ENCODE measurements at regions not wholly inside any gene's neighbourhood (a gene's known extent, or its start where the extent isn't known, plus 50 kb on each side); places are given as distances from the start of the nearest gene placed in this dataset.
"Not testable (repeated sequence)": the region's sequence is repeated elsewhere in the genome, so short reads cannot be mapped to it uniquely, and the experiment has no call there.

DNA sequence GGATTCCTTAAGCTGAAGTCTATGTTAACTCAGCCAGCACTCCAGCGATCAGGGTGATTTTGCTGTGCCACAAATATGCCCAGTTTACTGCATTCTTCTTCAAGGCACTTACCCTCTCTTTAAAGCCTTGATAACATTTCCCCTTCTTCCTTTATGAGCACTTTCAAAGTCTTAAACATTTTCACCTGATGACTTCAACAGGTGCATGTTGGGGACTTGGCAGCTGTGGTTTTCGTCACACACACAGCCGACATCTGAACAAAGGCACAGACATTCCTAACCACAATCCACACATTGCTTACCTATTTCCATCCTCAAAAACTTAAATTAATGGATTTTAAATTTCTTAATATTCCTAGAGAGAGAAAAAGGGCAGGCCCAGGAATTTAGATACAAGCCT, 331.5 kb downstream of the CRPPA start:
- DNase-seq = no peak
- TF ChIP-seq, protein P1, sequence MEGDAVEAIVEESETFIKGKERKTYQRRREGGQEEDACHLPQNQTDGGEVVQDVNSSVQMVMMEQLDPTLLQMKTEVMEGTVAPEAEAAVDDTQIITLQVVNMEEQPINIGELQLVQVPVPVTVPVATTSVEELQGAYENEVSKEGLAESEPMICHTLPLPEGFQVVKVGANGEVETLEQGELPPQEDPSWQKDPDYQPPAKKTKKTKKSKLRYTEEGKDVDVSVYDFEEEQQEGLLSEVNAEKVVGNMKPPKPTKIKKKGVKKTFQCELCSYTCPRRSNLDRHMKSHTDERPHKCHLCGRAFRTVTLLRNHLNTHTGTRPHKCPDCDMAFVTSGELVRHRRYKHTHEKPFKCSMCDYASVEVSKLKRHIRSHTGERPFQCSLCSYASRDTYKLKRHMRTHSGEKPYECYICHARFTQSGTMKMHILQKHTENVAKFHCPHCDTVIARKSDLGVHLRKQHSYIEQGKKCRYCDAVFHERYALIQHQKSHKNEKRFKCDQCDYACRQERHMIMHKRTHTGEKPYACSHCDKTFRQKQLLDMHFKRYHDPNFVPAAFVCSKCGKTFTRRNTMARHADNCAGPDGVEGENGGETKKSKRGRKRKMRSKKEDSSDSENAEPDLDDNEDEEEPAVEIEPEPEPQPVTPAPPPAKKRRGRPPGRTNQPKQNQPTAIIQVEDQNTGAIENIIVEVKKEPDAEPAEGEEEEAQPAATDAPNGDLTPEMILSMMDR (IDR thresholded peaks at IDR 0.05 in 4 of 5, conservative IDR thresholded peaks at IDR 0.05 in 1 of 5) = no peak
- no peak for TF ChIP-seq POLR2A (IDR thresholded peaks at IDR 0.05)
- H3K9me3 ChIP-seq = no peaks in the 10 kb centered on the region
- no peak overlapping the region for H3K4me3 ChIP-seq
- intact Hi-C loops (cut with DNase I; ENCODE audit: low total_unique reads) (no loop called here), in situ Hi-C loops (cut with MboI; ENCODE audit: low sequenced_read_pairs in 4 of 4) (loop anchor here in 2 of 4 donors (10.0 to 25.0 kb wide), 2 partner anchors 475 to 778 kb away; no protein-coding TSS in a partner anchor)
- no peak overlapping the region for H3K27ac ChIP-seq
- no peak for ATAC-seq
- H3K36me3 ChIP-seq = no peaks in the 10 kb centered on the region
- H3K27me3 ChIP-seq = no peaks in the 10 kb centered on the region
- no peaks in the 10 kb centered on the region for H3K4me1 ChIP-seq

DNA sequence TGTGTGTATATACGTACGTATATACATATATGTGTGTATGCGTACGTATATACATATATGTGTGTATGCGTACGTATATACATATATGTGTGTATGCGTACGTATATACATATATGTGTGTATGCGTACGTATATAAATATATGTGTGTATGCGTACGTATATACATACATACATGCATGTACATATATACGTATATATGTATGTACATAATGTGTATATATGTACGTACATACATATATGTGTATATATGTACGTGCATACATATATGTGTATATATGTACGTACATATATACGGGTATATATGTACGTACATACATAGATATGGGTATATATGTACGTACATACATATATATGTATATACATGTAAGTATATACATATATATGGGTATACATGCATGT, 332.1 kb downstream of the CRPPA start:
- H3K27me3 ChIP-seq = no peaks in the 10 kb centered on the region
- H3K4me1 ChIP-seq = no peaks in the 10 kb centered on the region
- H3K9me3 ChIP-seq = no peaks in the 10 kb centered on the region
- H3K4me3 ChIP-seq = no peak overlapping the region
- no peak for TF ChIP-seq POLR2A (IDR thresholded peaks at IDR 0.05)
- TF ChIP-seq, protein P1 (IDR thresholded peaks at IDR 0.05 in 4 of 5, conservative IDR thresholded peaks at IDR 0.05 in 1 of 5) = no peak
- no peak for DNase-seq
- H3K36me3 ChIP-seq = no peaks in the 10 kb centered on the region
- in situ Hi-C loops (cut with MboI; ENCODE audit: low sequenced_read_pairs in 4 of 4) (loop anchor here in 2 of 4 donors (10.0 to 25.0 kb wide), 2 partner anchors 476 to 777 kb away; no protein-coding TSS in a partner anchor), intact Hi-C loops (cut with DNase I; ENCODE audit: low total_unique reads) (no loop called here)
- ATAC-seq = no peak
- no peak overlapping the region for H3K27ac ChIP-seq

DNA sequence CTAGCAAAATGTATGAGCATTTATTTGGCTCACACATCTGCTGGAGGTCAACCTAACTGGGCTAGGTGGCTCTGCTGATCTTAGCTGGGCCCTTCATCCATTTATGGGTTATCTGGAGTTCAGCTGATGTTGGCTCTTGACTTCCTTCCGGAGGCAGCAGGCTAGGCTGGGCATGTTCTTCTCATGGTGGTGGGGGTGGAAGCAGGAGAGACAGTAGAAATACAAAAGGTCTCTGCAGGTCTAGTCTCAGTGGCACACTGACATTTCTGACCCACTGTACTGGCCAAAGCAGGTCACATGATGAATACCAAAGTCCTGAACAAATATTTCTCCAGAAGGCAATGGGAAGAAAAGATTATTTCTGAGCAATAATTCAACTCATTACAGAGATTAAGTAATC, 334.6 kb downstream of the CRPPA start:
- Histone ChIP-seq H3K4me1 (no peaks in the 10 kb centered on the region), H3K9me3 (no peaks in the 10 kb centered on the region), H3K36me3 (no peaks in the 10 kb centered on the region), H3K27me3 (no peaks in the 10 kb centered on the region), H3K4me3 (no peak overlapping the region), H3K27ac (no peak overlapping the region)
- TF ChIP-seq, protein P1 (IDR thresholded peaks at IDR 0.05 in 4 of 5, conservative IDR thresholded peaks at IDR 0.05 in 1 of 5) = no peak
- intact Hi-C loops (cut with DNase I; ENCODE audit: low total_unique reads) (no loop called here), in situ Hi-C loops (cut with MboI; ENCODE audit: low sequenced_read_pairs in 4 of 4) (loop anchor here in 2 of 4 donors (10.0 to 25.0 kb wide), 2 partner anchors 478 to 774 kb away; no protein-coding TSS in a partner anchor)
- DNase-seq (no peak), ATAC-seq (no peak)

DNA sequence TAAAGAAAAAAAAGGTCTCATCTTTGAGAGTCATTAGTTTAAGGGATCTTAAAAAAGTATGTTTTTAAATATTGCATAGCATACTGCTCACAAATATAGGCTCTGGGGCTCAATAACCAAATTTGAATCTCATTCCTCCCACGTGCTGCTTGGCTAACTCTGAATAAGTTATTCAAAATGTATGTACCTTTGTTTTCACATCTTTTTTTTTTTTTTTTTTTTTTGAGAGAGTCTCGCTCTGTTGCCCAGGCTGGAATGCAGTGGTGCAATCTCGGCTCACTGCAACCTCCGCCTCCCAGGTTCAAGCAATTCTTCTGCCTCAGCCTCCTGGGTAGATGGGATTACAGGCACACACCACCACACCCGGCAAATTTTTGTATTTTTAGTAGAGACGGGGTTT, 335.6 kb downstream of the CRPPA start:
- in situ Hi-C loops (cut with MboI; ENCODE audit: low sequenced_read_pairs in 4 of 4) = loop anchor here in 2 of 4 donors (10.0 to 25.0 kb wide), 2 partner anchors 479 to 773 kb away; no protein-coding TSS in a partner anchor
- H3K27me3 ChIP-seq; DNase-seq; ATAC-seq; H3K4me3 ChIP-seq; H3K4me1 ChIP-seq; H3K9me3 ChIP-seq; H3K27ac ChIP-seq; intact Hi-C loops (cut with DNase I; ENCODE audit: low total_unique reads); H3K36me3 ChIP-seq: not testable (repeated sequence)

DNA sequence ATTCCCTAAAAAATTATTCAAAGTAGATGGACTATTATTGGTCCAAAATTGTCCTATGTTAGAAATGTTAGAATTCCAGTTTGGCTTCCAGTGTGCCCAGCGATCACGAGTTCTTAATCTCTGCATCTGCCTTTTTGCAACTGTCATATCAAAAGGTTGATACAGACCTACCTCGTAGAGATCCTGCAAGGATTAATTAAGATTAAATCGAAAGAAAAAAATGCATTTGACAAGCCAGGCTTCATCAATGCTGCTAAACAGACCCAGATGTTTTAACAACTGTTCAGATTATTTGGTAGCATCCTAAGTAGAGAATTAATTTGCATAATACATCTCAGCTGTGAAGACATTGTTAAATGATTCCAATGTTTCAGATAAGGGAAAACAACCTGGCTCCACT, 336.5 kb downstream of the CRPPA start:
- TF ChIP-seq, protein P1 (IDR thresholded peaks at IDR 0.05 in 4 of 5, conservative IDR thresholded peaks at IDR 0.05 in 1 of 5) = no peak
- TF ChIP-seq POLR2A (IDR thresholded peaks at IDR 0.05) = no peak
- Histone ChIP-seq H3K9me3 (no peaks in the 10 kb centered on the region), H3K4me3 (no peak overlapping the region), H3K27ac (no peak overlapping the region), H3K4me1 (no peaks in the 10 kb centered on the region), H3K36me3 (no peaks in the 10 kb centered on the region), H3K27me3 (no peaks in the 10 kb centered on the region)
- no peak for ATAC-seq
- intact Hi-C loops (cut with DNase I; ENCODE audit: low total_unique reads) (no loop called here), in situ Hi-C loops (cut with MboI; ENCODE audit: low sequenced_read_pairs in 4 of 4) (loop anchor here in 3 of 4 donors (5.0 to 25.0 kb wide), 3 partner anchors 472 to 773 kb away; no protein-coding TSS in a partner anchor)
- DNase-seq = no peak
